Kidney epithelial cell (primary cell): ENCODE measurements at regions not wholly inside any gene's neighbourhood (a gene's known extent, or its start where the extent isn't known, plus 50 kb on each side); places are given as distances from the start of the nearest gene placed in this dataset.

Source experiments
- DNase-seq: peaks from one replicate; pipeline ENCODE4 v3.0.0-alpha.2; 2010; ENCODE audit warnings: low read depth
- H3K27me3 ChIP-seq: 2 replicates; pipeline ENCODE4 v1.6.0; 2011; ENCODE audit warnings: low read length; ENCODE audit not compliant: control insufficient read depth, insufficient read depth
- H3K36me3 ChIP-seq: 2 replicates; pipeline ENCODE4 v1.5.1; 2011; ENCODE audit warnings: low read length; ENCODE audit not compliant: control insufficient read depth, insufficient read depth
- H3K4me3 ChIP-seq: 2 replicates; pipeline ENCODE4 v1.5.1; 2011; ENCODE audit warnings: low read depth, mild to moderate bottlenecking, control low read depth, low read length
- TF ChIP-seq, protein P1 (sequence below): IDR thresholded peaks from 2 replicates; pipeline ENCODE4 v1.5.1; 2011; ENCODE audit warnings: mild to moderate bottlenecking, moderate library complexity, low read length, control low read depth, inconsistent platforms; ENCODE audit not compliant: insufficient read depth, poor library complexity, severe bottlenecking

DNA sequence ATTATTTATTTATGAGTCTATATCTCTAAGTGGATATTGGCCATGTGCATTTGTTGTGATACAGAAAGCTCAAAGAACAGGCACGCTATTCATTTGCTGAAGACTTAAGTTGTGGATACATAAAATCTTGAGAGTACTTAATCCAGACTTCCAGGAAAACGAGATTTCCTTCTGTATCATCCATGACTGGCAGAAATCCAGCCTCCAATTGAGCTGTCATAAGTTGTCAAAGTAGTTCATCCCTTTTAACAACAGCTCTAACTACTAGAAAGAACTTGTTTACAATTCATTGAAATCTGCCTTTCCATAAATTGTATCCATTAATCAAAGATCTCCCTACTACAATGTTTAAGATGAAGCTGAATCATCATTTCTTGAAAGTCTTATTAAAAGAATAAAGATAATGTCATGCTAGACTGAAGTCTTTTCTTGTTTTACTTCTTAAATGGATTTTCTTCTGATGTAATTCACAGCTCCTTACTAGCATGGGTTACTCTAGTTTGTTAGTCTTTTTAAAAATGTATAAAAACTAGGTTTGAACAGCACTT, 447.3 kb upstream of the CITED2 start:
- Histone ChIP-seq H3K27me3 (no peaks in the 10 kb centered on the region), H3K36me3 (no peaks in the 10 kb centered on the region), H3K4me3 (no peak overlapping the region)
- TF ChIP-seq, protein P1, sequence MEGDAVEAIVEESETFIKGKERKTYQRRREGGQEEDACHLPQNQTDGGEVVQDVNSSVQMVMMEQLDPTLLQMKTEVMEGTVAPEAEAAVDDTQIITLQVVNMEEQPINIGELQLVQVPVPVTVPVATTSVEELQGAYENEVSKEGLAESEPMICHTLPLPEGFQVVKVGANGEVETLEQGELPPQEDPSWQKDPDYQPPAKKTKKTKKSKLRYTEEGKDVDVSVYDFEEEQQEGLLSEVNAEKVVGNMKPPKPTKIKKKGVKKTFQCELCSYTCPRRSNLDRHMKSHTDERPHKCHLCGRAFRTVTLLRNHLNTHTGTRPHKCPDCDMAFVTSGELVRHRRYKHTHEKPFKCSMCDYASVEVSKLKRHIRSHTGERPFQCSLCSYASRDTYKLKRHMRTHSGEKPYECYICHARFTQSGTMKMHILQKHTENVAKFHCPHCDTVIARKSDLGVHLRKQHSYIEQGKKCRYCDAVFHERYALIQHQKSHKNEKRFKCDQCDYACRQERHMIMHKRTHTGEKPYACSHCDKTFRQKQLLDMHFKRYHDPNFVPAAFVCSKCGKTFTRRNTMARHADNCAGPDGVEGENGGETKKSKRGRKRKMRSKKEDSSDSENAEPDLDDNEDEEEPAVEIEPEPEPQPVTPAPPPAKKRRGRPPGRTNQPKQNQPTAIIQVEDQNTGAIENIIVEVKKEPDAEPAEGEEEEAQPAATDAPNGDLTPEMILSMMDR, result no peak
- DNase-seq, result no peak

DNA sequence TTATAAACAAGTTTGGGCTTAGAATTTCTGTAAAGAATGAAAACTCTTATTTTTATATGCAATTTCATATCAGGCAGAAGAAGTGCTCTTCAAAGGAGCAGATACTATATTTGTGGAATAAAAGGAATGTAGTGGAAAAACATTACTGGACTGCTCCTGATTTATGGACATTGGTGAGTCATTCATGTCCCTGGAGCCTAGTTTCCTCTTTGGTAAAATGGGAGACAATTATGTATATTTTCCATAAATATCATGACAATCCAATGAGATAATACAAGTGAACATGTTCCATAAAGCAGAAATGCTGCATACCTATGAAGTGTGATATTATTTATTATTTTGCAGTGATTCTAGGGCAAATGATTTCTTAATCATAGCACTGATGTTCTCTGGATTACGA, 445.8 kb upstream of the CITED2 start:
- H3K27me3 ChIP-seq, result no peaks in the 10 kb centered on the region
- no peak overlapping the region for H3K4me3 ChIP-seq
- H3K36me3 ChIP-seq, result no peaks in the 10 kb centered on the region
- TF ChIP-seq, protein P1, result no peak
- DNase-seq, result peak; percentile 31

DNA sequence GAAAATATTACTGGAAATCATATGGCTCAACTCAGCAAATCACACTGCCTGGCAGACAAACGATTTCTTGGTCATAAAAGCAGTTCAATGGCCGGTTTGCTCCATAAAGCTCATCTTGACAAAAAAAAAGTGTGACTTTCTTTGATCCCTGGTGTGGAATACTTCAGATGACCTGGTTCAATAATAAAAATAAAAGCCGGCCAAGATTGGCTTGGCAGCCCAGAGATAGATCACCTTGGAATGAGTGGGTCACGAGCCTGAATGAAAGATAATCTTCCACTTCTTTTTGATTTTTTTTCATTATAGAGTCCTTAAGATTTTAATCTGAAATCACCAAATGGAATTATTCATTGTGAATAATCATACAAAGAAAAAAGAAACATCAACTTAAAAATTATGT, 445.3 kb upstream of the CITED2 start:
- TF ChIP-seq, protein P1, result no peak
- no peak for DNase-seq
- Histone ChIP-seq H3K27me3 (no peaks in the 10 kb centered on the region), H3K4me3 (no peak overlapping the region), H3K36me3 (no peaks in the 10 kb centered on the region)

GRCh38 chr6:139812939-139813338, 438.5 kb upstream of the CITED2 start:
- no peaks in the 10 kb centered on the region for H3K27me3 ChIP-seq
- no peaks in the 10 kb centered on the region for H3K36me3 ChIP-seq
- no peak for DNase-seq
- TF ChIP-seq, protein P1, result no peak
- H3K4me3 ChIP-seq, result no peak overlapping the region

DNA sequence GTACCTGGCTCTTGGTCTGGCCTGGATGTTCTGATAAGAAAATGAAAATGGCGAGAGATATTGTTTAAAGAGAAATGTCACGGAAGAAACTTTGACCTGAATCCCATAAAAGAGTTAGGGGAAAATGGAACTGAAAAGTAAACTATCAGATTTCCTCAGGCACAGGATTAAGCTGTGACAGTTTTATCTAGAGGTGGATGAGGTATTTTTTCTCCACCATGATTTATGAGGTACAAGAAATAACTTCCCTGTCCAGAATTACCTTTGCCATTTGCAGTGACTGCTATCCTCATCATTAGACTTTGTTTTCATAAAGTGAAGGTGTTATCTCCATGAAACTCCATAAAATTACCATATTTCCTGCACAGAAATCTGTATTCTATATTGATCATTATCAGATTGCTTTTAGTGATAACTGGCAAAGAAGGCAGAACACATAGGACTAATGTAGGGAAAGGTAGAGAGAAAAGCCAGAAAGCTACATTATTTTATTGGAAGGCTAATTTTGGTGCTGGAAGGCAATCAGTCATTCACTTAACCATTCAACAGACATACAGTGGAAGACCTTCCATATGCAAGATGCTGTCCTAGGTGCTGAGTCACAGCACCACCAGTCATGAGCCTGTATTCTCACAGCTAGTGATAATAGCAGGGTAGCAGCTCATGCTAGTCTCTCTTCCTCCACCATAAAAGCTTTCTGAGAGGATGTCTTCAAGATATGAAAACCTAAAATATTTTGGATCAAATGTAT, 427.3 kb upstream of the CITED2 start:
- Histone ChIP-seq H3K27me3 (no peaks in the 10 kb centered on the region), H3K4me3 (no peak overlapping the region), H3K36me3 (no peaks in the 10 kb centered on the region)
- no peak for DNase-seq
- TF ChIP-seq, protein P1, result no peak

GRCh38 chr6:139800837-139801236, 426.4 kb upstream of the CITED2 start:
- TF ChIP-seq, protein P1, result no peak
- Histone ChIP-seq H3K36me3 (no peaks in the 10 kb centered on the region), H3K27me3 (no peaks in the 10 kb centered on the region), H3K4me3 (no peak overlapping the region)
- no peak for DNase-seq
